ENCODE measurements at regions not wholly inside any gene's neighbourhood (a gene's known extent, or its start where the extent isn't known, plus 50 kb on each side); places are given as distances from the start of the nearest gene placed in this dataset.

GRCh38 chr3:74897006-74897405 lies 282.5 kb upstream of the CNTN3 start:
- DNase-seq (ENCODE audit: low read depth in 2 of 2), result peak in 1 of 2 donors; percentile 7
- TF ChIP-seq CTCF (IDR thresholded peaks at IDR 0.05; ENCODE audit: low read depth, low read length), result peak; percentile 17
- H3K4me3 ChIP-seq (replicated peaks in 1 of 2; ENCODE audit: low read depth in 2 of 2, low read length in 2 of 2), result no peak overlapping the region

GRCh38 chr3:74891312-74891711 lies 276.9 kb upstream of the CNTN3 start:
- no peak for DNase-seq (ENCODE audit: low read depth in 2 of 2)
- no peak overlapping the region for H3K4me3 ChIP-seq (replicated peaks in 1 of 2; ENCODE audit: low read depth in 2 of 2, low read length in 2 of 2)
- TF ChIP-seq CTCF (IDR thresholded peaks at IDR 0.05; ENCODE audit: low read depth, low read length), result no peak

- peak; percentile 48 for TF ChIP-seq CTCF (IDR thresholded peaks at IDR 0.05; ENCODE audit: low read depth, low read length)
- peak; percentile 0 to 30 for DNase-seq (ENCODE audit: low read depth in 2 of 2)
- H3K4me3 ChIP-seq (replicated peaks in 1 of 2; ENCODE audit: low read depth in 2 of 2, low read length in 2 of 2), result no peak overlapping the region
Observed at GRCh38 chr3:74883690-74884089, 269.2 kb upstream of the CNTN3 start.

GRCh38 chr3:74883222-74883621 lies 268.8 kb upstream of the CNTN3 start:
- DNase-seq (ENCODE audit: low read depth in 2 of 2), result no peak
- no peak for TF ChIP-seq CTCF (IDR thresholded peaks at IDR 0.05; ENCODE audit: low read depth, low read length)

GRCh38 chr3:74880237-74880636 lies 265.8 kb upstream of the CNTN3 start:
- DNase-seq (ENCODE audit: low read depth in 2 of 2), result no peak
- no peak for TF ChIP-seq CTCF (IDR thresholded peaks at IDR 0.05; ENCODE audit: low read depth, low read length)
- H3K4me3 ChIP-seq (replicated peaks in 1 of 2; ENCODE audit: low read depth in 2 of 2, low read length in 2 of 2), result no peak overlapping the region

More at GRCh38 chr3:74883222-74883621, 268.8 kb upstream of the CNTN3 start:
- H3K4me3 ChIP-seq (replicated peaks in 1 of 2; ENCODE audit: low read depth in 2 of 2, low read length in 2 of 2), result no peak overlapping the region

GRCh38 chr3:74866357-74867030 lies 252.0 kb upstream of the CNTN3 start:
- no peak for DNase-seq (ENCODE audit: low read depth in 2 of 2)
- no peak overlapping the region for H3K4me3 ChIP-seq (replicated peaks in 1 of 2; ENCODE audit: low read depth in 2 of 2, low read length in 2 of 2)
- TF ChIP-seq CTCF (IDR thresholded peaks at IDR 0.05; ENCODE audit: low read depth, low read length), result no peak

- DNase-seq (ENCODE audit: low read depth in 2 of 2), result peak in 1 of 2 donors; percentile 7
- H3K4me3 ChIP-seq (replicated peaks in 1 of 2; ENCODE audit: low read depth in 2 of 2, low read length in 2 of 2), result no peak overlapping the region
- TF ChIP-seq CTCF (IDR thresholded peaks at IDR 0.05; ENCODE audit: low read depth, low read length), result no peak
Observed at GRCh38 chr3:74862476-74862875, 248.0 kb upstream of the CNTN3 start.
